ENCODE measurements at regions not wholly inside any gene's neighbourhood (a gene's known extent, or its start where the extent isn't known, plus 50 kb on each side); places are given as distances from the start of the nearest gene placed in this dataset.
A peak's percentile ranks its signal among the peaks of the same experiment; 100 is the strongest.
"Not testable (repeated sequence)": the region's sequence is repeated elsewhere in the genome, so short reads cannot be mapped to it uniquely, and the experiment has no call there.

GRCh38 chr18:60015826-60016225 lies 116.0 kb downstream of the PMAIP1 start:
- DNase-seq (ENCODE audit: low read depth) = not testable (repeated sequence)

- DNase-seq (ENCODE audit: low read depth) = not testable (repeated sequence)
Observed at GRCh38 chr18:60013148-60013547, 113.4 kb downstream of the PMAIP1 start.

GRCh38 chr18:60010984-60011383 lies 111.2 kb downstream of the PMAIP1 start:
- DNase-seq (ENCODE audit: low read depth) = no peak

DNA sequence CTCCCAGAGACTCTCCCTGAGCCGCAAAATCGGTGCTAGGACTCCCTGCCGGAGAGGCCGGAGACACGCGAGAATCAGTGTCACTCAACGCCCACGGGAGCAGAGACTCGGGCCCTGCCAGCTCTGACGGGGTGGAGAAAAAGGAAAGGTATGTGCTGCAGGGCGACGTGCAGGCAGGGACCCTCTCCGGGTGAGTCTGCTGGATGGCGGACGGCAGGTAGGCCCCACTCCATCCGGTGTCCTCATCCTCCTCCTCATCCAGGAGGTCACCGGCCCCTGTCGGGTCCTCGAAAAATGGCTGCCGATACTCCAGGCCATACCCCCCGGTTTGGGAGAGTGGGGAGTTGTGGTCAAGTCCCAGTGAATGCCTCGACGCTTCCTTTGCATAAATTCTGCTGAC lies 110.7 kb downstream of the PMAIP1 start:
- DNase-seq (ENCODE audit: low read depth) = no peak

DNA sequence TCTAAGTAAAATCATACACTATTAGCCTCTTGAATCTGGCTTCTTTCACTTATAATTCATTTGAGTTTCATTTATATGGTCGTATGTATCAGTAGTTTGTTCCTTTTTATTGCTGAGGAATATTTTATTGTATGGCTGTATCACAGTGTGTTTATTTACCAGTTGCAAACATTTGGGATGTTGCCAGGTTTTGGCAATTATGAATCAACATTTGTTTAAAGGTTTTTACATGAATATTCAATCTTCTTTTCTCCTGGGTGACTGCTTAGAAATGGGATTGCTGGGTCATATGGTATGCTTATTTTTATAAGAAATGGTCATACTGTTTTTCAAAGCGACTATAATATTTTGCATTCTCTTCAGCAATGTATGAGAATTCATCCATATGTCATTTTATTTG lies 107.9 kb downstream of the PMAIP1 start:
- DNase-seq (ENCODE audit: low read depth) = no peak

GRCh38 chr18:60003610-60004185 lies 103.9 kb downstream of the PMAIP1 start:
- DNase-seq (ENCODE audit: low read depth) = no peak

DNA sequence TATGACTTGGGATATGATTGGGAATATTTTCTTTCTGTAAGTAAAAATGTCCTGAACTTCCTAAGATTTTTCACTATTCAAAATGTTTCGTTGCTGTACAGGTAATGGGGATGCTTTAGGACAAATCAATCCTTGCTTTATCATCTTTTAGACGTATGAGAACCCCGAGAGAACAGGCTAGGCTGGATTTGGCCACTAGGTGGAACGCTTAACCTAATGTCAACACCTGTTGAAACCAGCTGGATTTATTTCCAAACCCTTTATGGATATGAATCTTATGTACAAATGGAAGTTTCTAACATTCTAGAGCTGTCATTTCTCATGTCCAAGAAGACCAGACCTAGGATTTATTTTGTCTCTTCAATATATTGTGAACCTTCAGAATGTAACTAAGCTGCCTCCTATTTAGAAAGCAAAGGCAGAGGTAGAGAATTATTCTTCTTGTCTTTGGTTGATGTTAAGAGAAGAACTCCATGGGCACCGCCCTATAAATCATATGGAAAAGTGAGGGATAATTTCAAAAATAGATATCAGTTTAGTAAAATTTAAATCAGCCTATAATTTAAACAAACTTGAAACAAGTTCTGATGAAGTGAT lies 96.7 kb downstream of the PMAIP1 start:
- no peak for DNase-seq (ENCODE audit: low read depth)

- no peak for DNase-seq (ENCODE audit: low read depth)
Observed at GRCh38 chr18:59994357-59994756, 94.6 kb downstream of the PMAIP1 start.

- no peak for DNase-seq (ENCODE audit: low read depth)
Observed at GRCh38 chr18:59993560-59993959, 93.8 kb downstream of the PMAIP1 start.

DNA sequence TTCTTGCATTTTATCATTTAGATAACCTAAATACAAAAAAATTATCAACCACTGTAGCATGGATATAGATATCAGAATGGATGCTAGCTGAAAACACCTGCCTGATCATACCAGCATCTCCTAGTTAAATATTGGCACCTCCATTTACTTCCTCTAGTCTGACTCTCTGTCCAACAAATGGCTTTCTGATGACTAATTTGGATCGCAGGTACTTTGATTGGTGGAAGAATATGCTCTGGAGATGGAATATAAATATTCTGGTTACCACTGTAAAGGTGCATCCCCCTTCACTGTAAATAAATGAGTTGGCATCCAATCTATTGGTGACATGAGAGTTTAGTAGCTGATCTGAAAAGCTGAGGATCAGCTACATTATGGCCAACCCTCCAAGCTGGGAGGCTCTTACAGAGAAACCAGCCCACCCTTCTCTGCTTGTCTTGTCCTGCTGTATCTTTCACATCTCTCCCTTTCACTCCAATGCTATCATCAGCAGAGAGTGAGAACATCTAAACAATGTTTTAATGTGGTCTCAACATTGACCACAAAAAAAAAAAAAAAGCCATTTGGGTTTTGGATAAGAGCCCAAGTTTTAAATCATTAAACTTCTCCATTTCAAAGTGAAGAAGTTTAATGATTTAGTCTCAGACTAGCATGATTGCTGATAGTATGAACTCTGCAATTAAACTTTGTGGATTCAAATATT lies 90.5 kb downstream of the PMAIP1 start:
- DNase-seq (ENCODE audit: low read depth) = no peak

GRCh38 chr18:59988098-59988706 lies 88.4 kb downstream of the PMAIP1 start:
- peak; percentile 5 for DNase-seq (ENCODE audit: low read depth)

DNA sequence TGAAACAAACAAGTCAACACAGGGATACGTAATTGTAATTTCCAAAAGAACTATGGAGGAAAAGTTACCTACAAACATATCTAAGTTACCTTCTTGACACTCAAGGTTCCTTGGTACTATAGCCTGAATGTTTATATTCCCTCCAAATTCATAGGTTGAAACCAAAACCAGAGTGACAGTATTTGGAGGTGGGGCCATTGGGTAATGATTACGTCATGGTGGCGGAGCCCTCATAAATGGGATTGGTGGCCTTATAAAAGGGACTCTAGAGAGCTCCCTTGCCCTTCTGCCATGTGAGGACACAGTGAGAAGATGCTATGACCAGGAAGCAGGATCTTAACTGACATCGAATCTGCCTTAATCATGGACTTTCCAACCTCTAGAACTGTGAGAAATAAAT lies 87.3 kb downstream of the PMAIP1 start:
- no peak for DNase-seq (ENCODE audit: low read depth)

DNA sequence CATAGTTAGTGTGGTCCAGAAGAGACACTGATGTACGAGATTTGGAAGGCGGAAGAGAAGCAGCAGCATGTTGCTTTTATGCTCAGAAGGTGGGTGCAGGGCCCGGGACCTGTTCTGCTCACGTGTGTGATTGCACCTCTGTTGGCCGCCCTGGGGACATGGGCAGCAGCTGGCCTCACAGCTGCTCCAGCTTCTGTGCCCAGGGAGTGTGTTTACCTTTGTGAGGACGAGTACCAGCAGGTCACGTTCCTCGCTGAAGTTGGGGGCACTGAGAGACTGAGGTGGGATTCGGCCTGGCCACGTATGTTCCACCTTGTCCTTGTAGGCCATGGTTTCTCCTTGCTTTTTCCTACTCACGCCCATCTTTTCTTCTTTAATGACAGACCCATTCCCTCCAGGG lies 86.3 kb downstream of the PMAIP1 start:
- DNase-seq (ENCODE audit: low read depth) = no peak

DNA sequence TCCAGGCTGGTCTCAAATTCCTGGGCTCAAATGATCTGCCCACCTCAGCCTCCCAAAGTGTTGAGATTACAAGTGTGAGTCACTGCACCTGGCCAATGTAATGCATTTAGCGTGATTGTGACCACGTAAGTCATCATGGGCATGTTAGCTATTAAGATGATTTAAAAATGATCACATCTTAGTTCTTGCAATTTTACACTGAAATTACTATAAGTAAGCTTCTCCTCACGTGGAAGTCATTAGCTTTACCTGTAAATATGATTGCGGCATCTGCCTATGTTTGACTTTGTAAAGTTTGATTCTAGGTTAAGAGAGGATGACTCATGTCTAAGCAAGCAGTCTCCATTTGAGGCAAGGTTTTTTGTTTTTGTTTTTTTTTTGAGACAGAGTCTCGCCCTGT lies 85.5 kb downstream of the PMAIP1 start:
- DNase-seq (ENCODE audit: low read depth) = no peak

DNA sequence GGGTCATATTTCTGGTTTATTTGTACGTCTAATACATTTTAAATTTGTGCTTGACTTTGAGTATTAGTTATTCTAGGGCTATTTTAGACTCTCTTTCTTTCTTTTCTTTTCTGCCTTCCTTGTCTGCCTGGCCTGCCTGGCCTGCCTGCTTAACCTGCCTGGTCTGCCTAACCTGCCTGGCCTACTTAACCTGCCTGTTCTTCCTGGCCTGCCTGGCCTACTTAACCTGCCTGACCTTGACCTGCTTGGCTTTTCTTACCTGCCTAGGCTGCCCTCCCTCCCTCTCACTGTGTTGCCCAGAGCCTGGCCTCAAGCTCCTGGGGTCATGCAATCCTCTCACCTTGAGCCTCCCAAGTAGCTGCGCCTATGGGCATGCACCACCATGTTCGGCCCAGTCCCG lies 83.7 kb downstream of the PMAIP1 start:
- no peak for DNase-seq (ENCODE audit: low read depth)

- DNase-seq (ENCODE audit: low read depth) = no peak
Observed at GRCh38 chr18:59980188-59980637, 80.4 kb downstream of the PMAIP1 start.

DNA sequence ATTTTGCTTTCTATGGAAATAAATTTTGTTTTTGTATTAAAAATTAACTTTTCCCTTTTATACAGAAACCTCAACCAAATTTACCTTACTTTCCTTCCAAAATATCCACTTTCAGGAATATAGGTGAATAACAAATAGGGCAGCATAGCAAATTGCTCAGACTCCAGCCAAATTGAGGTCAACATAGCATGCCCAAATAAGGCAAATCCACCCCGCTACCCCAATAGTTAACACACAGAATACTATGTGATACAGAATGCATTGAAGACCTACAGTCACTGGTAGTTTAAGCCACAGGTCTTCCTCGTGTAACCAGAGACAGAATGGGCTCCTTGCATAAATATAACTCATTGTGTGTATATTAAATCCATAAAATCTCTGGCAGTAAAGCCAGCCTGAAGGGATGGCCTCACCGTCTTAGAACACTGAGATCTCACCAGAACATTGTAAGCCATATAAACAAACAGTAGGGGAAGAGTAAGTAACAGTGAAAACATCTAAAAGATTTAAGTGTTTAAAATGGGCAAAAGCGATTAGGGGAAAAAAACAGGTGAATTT lies 72.2 kb downstream of the PMAIP1 start:
- no peak for DNase-seq (ENCODE audit: low read depth)

- not testable (repeated sequence) for DNase-seq (ENCODE audit: low read depth)
Observed at GRCh38 chr18:59971144-59971543, 71.3 kb downstream of the PMAIP1 start.

GRCh38 chr18:59969477-59970028 lies 69.8 kb downstream of the PMAIP1 start:
- not testable (repeated sequence) for DNase-seq (ENCODE audit: low read depth)

DNA sequence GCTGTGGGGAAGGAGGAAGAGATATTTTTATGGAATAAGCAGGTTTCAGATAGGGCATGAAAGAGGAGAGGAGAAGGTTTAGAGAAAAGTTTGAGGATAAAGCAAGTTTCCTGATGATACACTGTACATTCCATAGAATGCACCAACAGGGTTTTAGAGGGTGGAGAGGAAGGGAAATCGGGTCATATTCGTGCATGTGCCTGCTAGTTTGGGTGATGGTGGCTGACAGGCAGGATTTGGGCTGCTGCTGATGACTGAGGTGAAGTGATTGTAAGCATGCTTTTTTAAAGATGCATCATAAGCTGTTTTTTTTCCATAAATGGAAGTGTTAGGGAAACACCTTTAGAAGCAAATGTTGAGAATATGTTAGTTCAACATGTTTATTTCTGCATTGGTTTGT lies 68.8 kb downstream of the PMAIP1 start:
- DNase-seq (ENCODE audit: low read depth) = no peak

GRCh38 chr18:59967878-59968277 lies 68.1 kb downstream of the PMAIP1 start:
- DNase-seq (ENCODE audit: low read depth) = no peak

DNA sequence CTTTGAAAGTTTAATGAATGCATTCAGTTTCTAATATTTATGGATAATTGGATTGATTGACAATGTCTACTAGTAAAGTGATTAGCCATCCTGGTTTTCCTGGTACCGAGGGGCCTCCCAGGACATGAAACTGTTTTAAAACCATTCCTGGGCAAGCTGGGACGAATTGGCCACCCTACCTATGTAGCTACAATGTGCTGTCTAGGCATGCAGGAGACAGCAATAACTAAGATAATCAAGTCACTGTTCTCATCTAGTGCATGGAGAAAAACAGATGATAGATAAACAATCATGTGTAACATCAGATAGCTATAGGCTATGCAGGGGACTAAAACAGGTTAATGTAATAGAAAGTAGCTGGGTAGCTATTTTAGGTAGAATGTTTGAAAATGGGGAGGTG lies 67.1 kb downstream of the PMAIP1 start:
- DNase-seq (ENCODE audit: low read depth) = no peak

GRCh38 chr18:59963229-59963628 lies 63.4 kb downstream of the PMAIP1 start:
- no peak for DNase-seq (ENCODE audit: low read depth)
